Smooth muscle cell of the brain vasculature (primary cell): ENCODE measurements at regions not wholly inside any gene's neighbourhood (a gene's known extent, or its start where the extent isn't known, plus 50 kb on each side); places are given as distances from the start of the nearest gene placed in this dataset.
"Not testable (repeated sequence)": the region's sequence is repeated elsewhere in the genome, so short reads cannot be mapped to it uniquely, and the experiment has no call there.

ENCODE experiments used
- DNase-seq: peaks from one replicate; pipeline ENCODE4 v3.0.0-alpha.2; 2012; ENCODE audit warnings: low read depth, low spot score

- no peak for DNase-seq
These were observed 816.2 kb downstream of the CDH11 start for GRCh38 chr16:64305663-64306062.

GRCh38 chr16:64304951-64305350, 816.9 kb downstream of the CDH11 start:
- DNase-seq, result no peak

- DNase-seq, result no peak
These were observed 817.5 kb downstream of the CDH11 start for GRCh38 chr16:64304396-64304795.

GRCh38 chr16:64297863-64298600, 823.8 kb downstream of the CDH11 start:
- DNase-seq, result no peak

GRCh38 chr16:64295466-64295865, 826.4 kb downstream of the CDH11 start:
- DNase-seq, result no peak

GRCh38 chr16:64292953-64293352, 828.9 kb downstream of the CDH11 start:
- DNase-seq, result no peak

GRCh38 chr16:64292161-64292560, 829.7 kb downstream of the CDH11 start:
- no peak for DNase-seq

GRCh38 chr16:64290461-64290860, 831.4 kb downstream of the CDH11 start:
- no peak for DNase-seq

- no peak for DNase-seq
These were observed 834.0 kb downstream of the CDH11 start for GRCh38 chr16:64287655-64288528.

GRCh38 chr16:64282181-64282580, 839.7 kb downstream of the CDH11 start:
- no peak for DNase-seq

GRCh38 chr16:64280317-64280716, 841.5 kb downstream of the CDH11 start:
- no peak for DNase-seq

GRCh38 chr16:64278196-64278595, 843.7 kb downstream of the CDH11 start:
- no peak for DNase-seq

- DNase-seq, result no peak
These were observed 845.2 kb downstream of the CDH11 start for GRCh38 chr16:64276646-64277045.

GRCh38 chr16:64272028-64272427, 849.8 kb downstream of the CDH11 start:
- no peak for DNase-seq

- no peak for DNase-seq
These were observed 852.1 kb downstream of the CDH11 start for GRCh38 chr16:64269756-64270155.

- no peak for DNase-seq
These were observed 856.1 kb downstream of the CDH11 start for GRCh38 chr16:64265756-64266155.

GRCh38 chr16:64260631-64261401, 861.0 kb downstream of the CDH11 start:
- DNase-seq, result not testable (repeated sequence)

- no peak for DNase-seq
These were observed 867.2 kb downstream of the CDH11 start for GRCh38 chr16:64254443-64255367.

- DNase-seq, result no peak
These were observed 868.3 kb downstream of the CDH11 start for GRCh38 chr16:64253525-64253924.

GRCh38 chr16:64253096-64253495, 868.8 kb downstream of the CDH11 start:
- DNase-seq, result no peak

- no peak for DNase-seq
These were observed 870.1 kb downstream of the CDH11 start for GRCh38 chr16:64251742-64252141.
